HL-60 (cell line): ENCODE measurements at regions not wholly inside any gene's neighbourhood (a gene's known extent, or its start where the extent isn't known, plus 50 kb on each side); places are given as distances from the start of the nearest gene placed in this dataset.

Experiments used
- GABPA ChIP-seq: IDR thresholded peaks from 2 replicates; pipeline ENCODE4 v1.6.1; 2012; ENCODE audit warnings: low read depth
- POLR2AphosphoS5 ChIP-seq: IDR thresholded peaks from 2 replicates; pipeline ENCODE4 v1.6.1; 2012; ENCODE audit warnings: low read depth
- SPI1 ChIP-seq: IDR thresholded peaks from 2 replicates; pipeline ENCODE4 v1.6.1; 2012; ENCODE audit warnings: low read depth, mild to moderate bottlenecking, borderline replicate concordance
- TF ChIP-seq, protein P1 (sequence below): IDR thresholded peaks from one replicate; pipeline ENCODE4 v1.5.1; 2011; ENCODE audit warnings: low read length, control low read depth, inconsistent platforms; ENCODE audit not compliant: insufficient read depth
- TF ChIP-seq, protein P2 (sequence below): IDR thresholded peaks from 2 replicates; pipeline ENCODE4 v1.6.1; 2012; ENCODE audit warnings: low read depth; ENCODE audit not compliant: insufficient replicate concordance

- TF ChIP-seq, protein P1, sequence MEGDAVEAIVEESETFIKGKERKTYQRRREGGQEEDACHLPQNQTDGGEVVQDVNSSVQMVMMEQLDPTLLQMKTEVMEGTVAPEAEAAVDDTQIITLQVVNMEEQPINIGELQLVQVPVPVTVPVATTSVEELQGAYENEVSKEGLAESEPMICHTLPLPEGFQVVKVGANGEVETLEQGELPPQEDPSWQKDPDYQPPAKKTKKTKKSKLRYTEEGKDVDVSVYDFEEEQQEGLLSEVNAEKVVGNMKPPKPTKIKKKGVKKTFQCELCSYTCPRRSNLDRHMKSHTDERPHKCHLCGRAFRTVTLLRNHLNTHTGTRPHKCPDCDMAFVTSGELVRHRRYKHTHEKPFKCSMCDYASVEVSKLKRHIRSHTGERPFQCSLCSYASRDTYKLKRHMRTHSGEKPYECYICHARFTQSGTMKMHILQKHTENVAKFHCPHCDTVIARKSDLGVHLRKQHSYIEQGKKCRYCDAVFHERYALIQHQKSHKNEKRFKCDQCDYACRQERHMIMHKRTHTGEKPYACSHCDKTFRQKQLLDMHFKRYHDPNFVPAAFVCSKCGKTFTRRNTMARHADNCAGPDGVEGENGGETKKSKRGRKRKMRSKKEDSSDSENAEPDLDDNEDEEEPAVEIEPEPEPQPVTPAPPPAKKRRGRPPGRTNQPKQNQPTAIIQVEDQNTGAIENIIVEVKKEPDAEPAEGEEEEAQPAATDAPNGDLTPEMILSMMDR = no peak
- no peak for TF ChIP-seq POLR2AphosphoS5
- TF ChIP-seq, protein P2, sequence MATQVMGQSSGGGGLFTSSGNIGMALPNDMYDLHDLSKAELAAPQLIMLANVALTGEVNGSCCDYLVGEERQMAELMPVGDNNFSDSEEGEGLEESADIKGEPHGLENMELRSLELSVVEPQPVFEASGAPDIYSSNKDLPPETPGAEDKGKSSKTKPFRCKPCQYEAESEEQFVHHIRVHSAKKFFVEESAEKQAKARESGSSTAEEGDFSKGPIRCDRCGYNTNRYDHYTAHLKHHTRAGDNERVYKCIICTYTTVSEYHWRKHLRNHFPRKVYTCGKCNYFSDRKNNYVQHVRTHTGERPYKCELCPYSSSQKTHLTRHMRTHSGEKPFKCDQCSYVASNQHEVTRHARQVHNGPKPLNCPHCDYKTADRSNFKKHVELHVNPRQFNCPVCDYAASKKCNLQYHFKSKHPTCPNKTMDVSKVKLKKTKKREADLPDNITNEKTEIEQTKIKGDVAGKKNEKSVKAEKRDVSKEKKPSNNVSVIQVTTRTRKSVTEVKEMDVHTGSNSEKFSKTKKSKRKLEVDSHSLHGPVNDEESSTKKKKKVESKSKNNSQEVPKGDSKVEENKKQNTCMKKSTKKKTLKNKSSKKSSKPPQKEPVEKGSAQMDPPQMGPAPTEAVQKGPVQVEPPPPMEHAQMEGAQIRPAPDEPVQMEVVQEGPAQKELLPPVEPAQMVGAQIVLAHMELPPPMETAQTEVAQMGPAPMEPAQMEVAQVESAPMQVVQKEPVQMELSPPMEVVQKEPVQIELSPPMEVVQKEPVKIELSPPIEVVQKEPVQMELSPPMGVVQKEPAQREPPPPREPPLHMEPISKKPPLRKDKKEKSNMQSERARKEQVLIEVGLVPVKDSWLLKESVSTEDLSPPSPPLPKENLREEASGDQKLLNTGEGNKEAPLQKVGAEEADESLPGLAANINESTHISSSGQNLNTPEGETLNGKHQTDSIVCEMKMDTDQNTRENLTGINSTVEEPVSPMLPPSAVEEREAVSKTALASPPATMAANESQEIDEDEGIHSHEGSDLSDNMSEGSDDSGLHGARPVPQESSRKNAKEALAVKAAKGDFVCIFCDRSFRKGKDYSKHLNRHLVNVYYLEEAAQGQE = no peak
- no peak for TF ChIP-seq SPI1
- TF ChIP-seq GABPA = no peak; the same call in 1 of the 2 replicates
Measured at GRCh38 chr9:108588246-108588645, 267.5 kb downstream of the ACTL7B start.
